Gastrocnemius medialis (tissue), 4 donors: ENCODE measurements at regions not wholly inside any gene's neighbourhood (a gene's known extent, or its start where the extent isn't known, plus 50 kb on each side); places are given as distances from the start of the nearest gene placed in this dataset.

Experiments used
- CTCF ChIP-seq, 5 experiments: fragments of 450-650 bp in 3 of 5; fragments of 200-600 bp in 2 of 5; sonication (generic) in 2 of 5; IDR thresholded peaks in 4 of 5; conservative IDR thresholded peaks in 1 of 5; 1 replicate in 4 of 5; 2 replicates in 1 of 5; pipeline ENCODE4 v1.5.1; 2016 to 2019; ENCODE audit warnings: antibody characterized with exemption in 5 of 5, mild to moderate bottlenecking in 3 of 5, moderate library complexity in 3 of 5
- POLR2A ChIP-seq, 2 donors: fragments of 450-650 bp; IDR thresholded peaks; one replicate each; pipeline ENCODE4 v1.6.1; 2017; ENCODE audit warnings: antibody characterized with exemption in 2 of 2, mild to moderate bottlenecking in 2 of 2, moderate library complexity in 2 of 2

DNA sequence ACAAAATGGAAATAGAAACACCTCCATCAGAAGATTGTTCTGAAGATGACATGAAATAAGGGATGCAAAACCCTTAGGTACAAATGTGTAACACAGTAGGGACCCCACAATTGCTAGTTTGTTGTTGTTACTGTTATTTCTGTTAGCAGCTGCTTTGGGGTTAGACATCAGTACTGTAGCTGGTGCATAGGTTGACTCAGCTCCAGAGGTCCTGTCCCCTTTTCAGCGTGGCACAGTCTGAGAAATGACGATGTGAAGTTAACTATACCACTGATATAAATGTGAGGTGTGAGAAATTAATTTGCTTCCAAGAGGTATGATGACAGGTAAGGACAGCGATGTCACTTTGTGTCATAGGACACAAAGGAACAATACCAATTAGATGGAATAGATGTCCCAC lies 384.6 kb upstream of the KLF4 start:
- no peak for TF ChIP-seq CTCF (IDR thresholded peaks at IDR 0.05 in 4 of 5, conservative IDR thresholded peaks at IDR 0.05 in 1 of 5)
- no peak for TF ChIP-seq POLR2A (IDR thresholded peaks at IDR 0.05)
